Thoracic aorta (tissue), 2 donors: ENCODE measurements at regions not wholly inside any gene's neighbourhood (a gene's known extent, or its start where the extent isn't known, plus 50 kb on each side); places are given as distances from the start of the nearest gene placed in this dataset.

ENCODE experiments used
- ATAC-seq: fragments of 150-250 bp; one replicate; pipeline ENCODE4 v1.8.0; 2017; ENCODE audit warnings: low read depth; ENCODE audit not compliant: insufficient number of reproducible peaks, low FRiP score
- DNase-seq: peaks from one replicate; pipeline ENCODE4 v3.0.0-alpha.2; 2020; ENCODE audit warnings: low spot score
- H3K27ac ChIP-seq, 2 donors: fragments of 200-600 bp; sonication (generic); 1 replicate in 1 of 2; 2 replicates in 1 of 2; pipeline ENCODE4 v1.5.1; 2016; ENCODE audit warnings: mild to moderate bottlenecking in 2 of 2, moderate library complexity in 2 of 2
- H3K27me3 ChIP-seq: fragments of 200-600 bp; sonication (generic); replicated peaks from 2 replicates; pipeline ENCODE4 v1.6.0; 2016; ENCODE audit warnings: mild to moderate bottlenecking; ENCODE audit not compliant: insufficient read depth
- H3K36me3 ChIP-seq: fragments of 200-600 bp; sonication (generic); one replicate; pipeline ENCODE4 v1.5.1; 2016
- H3K4me1 ChIP-seq, 2 donors: fragments of 200-600 bp; sonication (generic); 1 replicate in 1 of 2; 2 replicates in 1 of 2; pipeline versions ENCODE4 v1.5.1 to v1.6.0; 2016; ENCODE audit warnings: low read depth in 2 of 2, mild to moderate bottlenecking in 1 of 2; ENCODE audit not compliant: control insufficient read depth in 1 of 2
- H3K4me3 ChIP-seq: fragments of 200-600 bp; sonication (generic); 2 replicates; pipeline ENCODE4 v1.5.1; 2016; ENCODE audit warnings: mild to moderate bottlenecking
- H3K9me3 ChIP-seq: fragments of 200-600 bp; sonication (generic); 2 replicates; pipeline ENCODE4 v1.5.1; 2016
- TF ChIP-seq, protein P1 (sequence below): fragments of 200-600 bp; sonication (generic); IDR thresholded peaks from one replicate; pipeline ENCODE4 v1.5.1; 2019; ENCODE audit warnings: antibody characterized with exemption

DNA sequence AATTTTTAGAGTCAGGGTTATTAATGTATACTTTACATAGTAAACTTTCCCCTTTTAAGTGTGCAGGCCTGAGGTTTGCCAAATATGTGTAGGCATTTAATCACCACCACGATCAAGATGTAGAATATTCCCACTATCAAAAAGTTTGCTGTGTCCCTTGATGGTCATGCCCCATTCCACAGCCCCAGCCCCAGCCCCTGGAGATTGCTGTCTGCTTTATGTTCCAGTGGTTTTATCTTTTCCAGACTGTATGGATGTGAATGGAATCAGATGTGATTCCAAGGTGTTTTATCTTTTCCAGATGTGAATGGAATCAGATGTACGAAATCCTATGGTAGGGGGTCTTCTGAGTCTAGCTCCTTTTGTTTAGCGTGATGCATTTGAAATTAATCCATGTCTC is 93.1 kb upstream of the B3GAT1 start:
- ATAC-seq, result no peak
- Histone ChIP-seq H3K36me3 (no peaks in the 10 kb centered on the region), H3K4me3 (no peak overlapping the region), H3K27ac (no peak overlapping the region), H3K4me1 (no peaks in the 10 kb centered on the region), H3K27me3 (no peaks in the 10 kb centered on the region), H3K9me3 (no peaks in the 10 kb centered on the region)
- no peak for DNase-seq
- TF ChIP-seq, protein P1, sequence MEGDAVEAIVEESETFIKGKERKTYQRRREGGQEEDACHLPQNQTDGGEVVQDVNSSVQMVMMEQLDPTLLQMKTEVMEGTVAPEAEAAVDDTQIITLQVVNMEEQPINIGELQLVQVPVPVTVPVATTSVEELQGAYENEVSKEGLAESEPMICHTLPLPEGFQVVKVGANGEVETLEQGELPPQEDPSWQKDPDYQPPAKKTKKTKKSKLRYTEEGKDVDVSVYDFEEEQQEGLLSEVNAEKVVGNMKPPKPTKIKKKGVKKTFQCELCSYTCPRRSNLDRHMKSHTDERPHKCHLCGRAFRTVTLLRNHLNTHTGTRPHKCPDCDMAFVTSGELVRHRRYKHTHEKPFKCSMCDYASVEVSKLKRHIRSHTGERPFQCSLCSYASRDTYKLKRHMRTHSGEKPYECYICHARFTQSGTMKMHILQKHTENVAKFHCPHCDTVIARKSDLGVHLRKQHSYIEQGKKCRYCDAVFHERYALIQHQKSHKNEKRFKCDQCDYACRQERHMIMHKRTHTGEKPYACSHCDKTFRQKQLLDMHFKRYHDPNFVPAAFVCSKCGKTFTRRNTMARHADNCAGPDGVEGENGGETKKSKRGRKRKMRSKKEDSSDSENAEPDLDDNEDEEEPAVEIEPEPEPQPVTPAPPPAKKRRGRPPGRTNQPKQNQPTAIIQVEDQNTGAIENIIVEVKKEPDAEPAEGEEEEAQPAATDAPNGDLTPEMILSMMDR, result no peak

- no peaks in the 10 kb centered on the region for H3K27me3 ChIP-seq
- DNase-seq (no peak), ATAC-seq (no peak)
- H3K4me3 ChIP-seq, result no peak overlapping the region
- TF ChIP-seq, protein P1, result no peak
- H3K9me3 ChIP-seq, result no peaks in the 10 kb centered on the region
- no peak overlapping the region for H3K27ac ChIP-seq
- H3K4me1 ChIP-seq, result no peaks in the 10 kb centered on the region
- H3K36me3 ChIP-seq, result no peaks in the 10 kb centered on the region
Observed at GRCh38 chr11:134504146-134504905, 92.3 kb upstream of the B3GAT1 start.

DNA sequence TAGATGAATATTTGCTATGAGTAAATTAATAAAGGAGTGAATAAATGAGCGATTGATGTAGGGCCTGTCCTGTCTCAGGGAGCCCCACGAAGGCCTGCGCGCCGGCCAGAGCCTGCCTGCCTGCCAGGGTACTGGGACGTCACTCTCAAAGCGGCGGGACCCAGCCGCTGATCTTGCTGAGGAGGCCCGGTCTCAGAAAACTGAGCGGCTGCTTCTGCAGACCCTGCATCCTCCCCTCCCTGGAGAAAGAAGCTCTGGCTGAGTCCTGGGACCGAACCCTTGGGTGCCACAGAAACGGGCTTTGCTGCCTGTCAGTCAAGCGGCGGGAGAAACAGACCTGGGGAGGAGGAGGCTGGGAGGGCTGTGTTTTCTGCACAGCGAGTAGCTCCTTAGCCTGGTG is 91.6 kb upstream of the B3GAT1 start:
- no peaks in the 10 kb centered on the region for H3K9me3 ChIP-seq
- H3K4me1 ChIP-seq, result no peaks in the 10 kb centered on the region
- no peaks in the 10 kb centered on the region for H3K27me3 ChIP-seq
- ATAC-seq (no peak), DNase-seq (no peak)
- no peaks in the 10 kb centered on the region for H3K36me3 ChIP-seq
- TF ChIP-seq, protein P1, result no peak
- no peak overlapping the region for H3K4me3 ChIP-seq
- no peak overlapping the region for H3K27ac ChIP-seq

DNA sequence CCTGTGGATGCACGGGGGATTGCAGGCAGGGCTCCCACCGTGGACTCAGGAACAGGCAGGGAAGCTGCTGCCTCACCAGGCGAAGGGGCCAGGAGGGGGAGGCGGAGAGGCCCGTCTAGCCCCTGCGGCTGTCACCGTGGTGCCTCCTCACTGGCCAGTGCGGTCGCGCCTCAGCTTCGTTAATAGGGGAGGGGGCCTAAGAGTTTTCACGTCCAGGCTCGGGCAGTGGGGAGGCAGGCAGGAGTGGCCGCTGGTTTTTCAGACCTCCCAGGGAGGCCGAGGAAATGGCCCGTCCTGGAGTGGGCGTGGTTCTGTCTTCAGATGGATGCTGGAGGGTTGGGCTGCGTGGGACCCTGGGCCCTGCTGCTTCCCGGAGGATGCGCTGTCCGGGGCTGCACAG is 91.1 kb upstream of the B3GAT1 start:
- H3K27me3 ChIP-seq, result no peaks in the 10 kb centered on the region
- no peaks in the 10 kb centered on the region for H3K4me1 ChIP-seq
- H3K9me3 ChIP-seq, result no peaks in the 10 kb centered on the region
- TF ChIP-seq, protein P1, result no peak
- H3K36me3 ChIP-seq, result no peaks in the 10 kb centered on the region
- no peak overlapping the region for H3K4me3 ChIP-seq
- no peak overlapping the region for H3K27ac ChIP-seq
- DNase-seq (no peak), ATAC-seq (no peak)

GRCh38 chr11:134502153-134502550 is 90.1 kb upstream of the B3GAT1 start:
- TF ChIP-seq, protein P1, result no peak
- no peaks in the 10 kb centered on the region for H3K9me3 ChIP-seq
- no peaks in the 10 kb centered on the region for H3K27me3 ChIP-seq
- ATAC-seq, result no peak
- no peak overlapping the region for H3K27ac ChIP-seq
- H3K4me3 ChIP-seq, result no peak overlapping the region
- DNase-seq, result no peak
- H3K4me1 ChIP-seq, result no peaks in the 10 kb centered on the region
- H3K36me3 ChIP-seq, result no peaks in the 10 kb centered on the region
